OCI-LY7 (cell line): ENCODE measurements at regions not wholly inside any gene's neighbourhood (a gene's known extent, or its start where the extent isn't known, plus 50 kb on each side); places are given as distances from the start of the nearest gene placed in this dataset.
"Not testable (repeated sequence)": the region's sequence is repeated elsewhere in the genome, so short reads cannot be mapped to it uniquely, and the experiment has no call there.

ENCODE experiments used
- BruUV-seq: library from RNA; stranded (reverse); fragments of 400-500 nt; replicated peaks from 2 replicates; lab custom pipeline; 2021; lab: Mats Ljungman, UMichigan
- CTCF ChIA-PET: fragments of 300-600 bp; sonication (Branson Sonifier 250); formaldehyde crosslinking; loops from one replicate; lab custom pipeline; 2022; ENCODE audit warnings: antibody characterized with exemption; ENCODE audit not compliant: unreplicated experiment; lab: Charles Lee
- POLR2A ChIA-PET: fragments of 300-600 bp; sonication (Branson Sonifier 250); formaldehyde crosslinking; loops from one replicate; lab custom pipeline; 2022; ENCODE audit warnings: antibody characterized with exemption; lab: Charles Lee
- DNase-seq: peaks from one replicate; pipeline ENCODE4 v3.0.0-alpha.2; 2015; ENCODE audit warnings: low spot score
- H2AFZ ChIP-seq: fragments of 200-600 bp; sonication (generic), shearing (Covaris generic); 2 replicates; pipeline ENCODE4 v1.6.1; 2014; ENCODE audit warnings: mild to moderate bottlenecking, antibody characterized with exemption, low read length, moderate library complexity
- H3K27ac ChIP-seq: fragments of 200-600 bp; sonication (generic); 2 replicates; pipeline ENCODE4 v1.5.1; 2014; ENCODE audit warnings: mixed run types, low read depth, mild to moderate bottlenecking, moderate library complexity, low read length, inconsistent platforms; ENCODE audit not compliant: poor library complexity, severe bottlenecking
- H3K36me3 ChIP-seq: fragments of 200-600 bp; sonication (generic); 2 replicates; pipeline ENCODE4 v1.6.1; 2014; ENCODE audit warnings: mild to moderate bottlenecking, antibody characterized with exemption, low read length, moderate library complexity, mixed read lengths; ENCODE audit not compliant: insufficient read depth
- H3K4me1 ChIP-seq: fragments of 200-600 bp; sonication (generic); 2 replicates; pipeline ENCODE4 v1.5.1; 2014; ENCODE audit warnings: mild to moderate bottlenecking, low read length; ENCODE audit not compliant: insufficient read depth, poor library complexity, severe bottlenecking
- H3K4me2 ChIP-seq: fragments of 200-600 bp; sonication (generic); 2 replicates; pipeline ENCODE4 v1.6.1; 2014; ENCODE audit warnings: mild to moderate bottlenecking, low read length
- H3K4me3 ChIP-seq: fragments of 200-600 bp; sonication (generic); 2 replicates; pipeline ENCODE4 v1.5.1; 2014; ENCODE audit warnings: mild to moderate bottlenecking, low read depth, low read length; ENCODE audit not compliant: poor library complexity, severe bottlenecking
- H3K79me2 ChIP-seq: fragments of 200-600 bp; sonication (generic); 2 replicates; pipeline ENCODE4 v1.6.1; 2016; ENCODE audit warnings: low read depth, mild to moderate bottlenecking, low read length, moderate library complexity, mixed read lengths; ENCODE audit not compliant: insufficient read depth
- H3K9me2 ChIP-seq: fragments of 200-600 bp; sonication (generic); 2 replicates; pipeline ENCODE4 v1.6.1; 2016; ENCODE audit warnings: mild to moderate bottlenecking, low read length, mixed read lengths; ENCODE audit not compliant: insufficient read depth
- H3K9me3 ChIP-seq: fragments of 200-600 bp; sonication (generic); 2 replicates; pipeline ENCODE4 v1.6.1; 2014; ENCODE audit warnings: mild to moderate bottlenecking, mixed run types, low read length, mixed read lengths
- H4K20me1 ChIP-seq: fragments of 200-600 bp; sonication (generic); 2 replicates; pipeline ENCODE4 v1.6.1; 2014; ENCODE audit warnings: mild to moderate bottlenecking, antibody characterized with exemption, low read length, moderate library complexity, mixed read lengths; ENCODE audit not compliant: insufficient read depth
- CTCF ChIP-seq: fragments of 200-600 bp; sonication (generic); conservative IDR thresholded peaks from 2 replicates; pipeline ENCODE4 v1.5.1; 2014; ENCODE audit warnings: mild to moderate bottlenecking, antibody characterized with exemption, low read length, moderate library complexity, mixed read lengths
- EZH2phosphoT487 ChIP-seq: fragments of 200-600 bp; sonication (generic); IDR thresholded peaks from 2 replicates; pipeline ENCODE4 v1.6.1; 2018; ENCODE audit warnings: low read depth, borderline replicate concordance, mild to moderate bottlenecking, mixed run types, antibody characterized with exemption, low read length, moderate library complexity, mixed read lengths
- intact Hi-C: fragments of 100-400 bp; cut with micrococcal nuclease; formaldehyde crosslinking; loops from one replicate; pipeline ENCODE4 v1.10.0; 2022; ENCODE audit not compliant: unreplicated experiment

DNA sequence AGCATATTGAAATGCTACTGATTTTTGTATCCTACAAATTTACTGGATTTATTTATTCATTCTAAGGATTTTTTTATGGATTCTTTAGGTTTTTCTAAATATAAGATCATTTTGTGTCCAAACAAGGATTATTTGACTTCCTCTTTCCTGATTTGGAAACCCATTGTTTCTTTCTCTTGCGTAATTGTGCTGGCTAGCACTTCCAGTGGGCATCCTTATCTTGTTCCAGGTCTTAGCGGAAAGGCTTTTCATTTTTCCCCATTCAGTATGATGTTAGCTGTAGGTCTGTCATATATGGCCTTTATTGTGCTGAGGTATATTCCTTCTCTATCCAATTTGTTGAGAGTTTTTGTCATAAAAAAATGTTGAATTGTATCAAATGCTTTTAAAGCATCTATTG is 57.2 kb upstream of the RHOJ start:
- no TSS peak for BruUV-seq
- H3K9me3 ChIP-seq = no peaks in the 10 kb centered on the region
- POLR2A ChIA-PET = no interaction called here
- no peak overlapping the region for H2AFZ ChIP-seq
- no peak overlapping the region for H3K4me2 ChIP-seq
- no peaks in the 10 kb centered on the region for H4K20me1 ChIP-seq
- CTCF ChIA-PET = no interaction called here
- no peaks in the 10 kb centered on the region for H3K36me3 ChIP-seq
- TF ChIP-seq CTCF (no peak), EZH2phosphoT487 (no peak)
- no peaks in the 10 kb centered on the region for H3K4me1 ChIP-seq
- intact Hi-C loops = no loop called here
- H3K27ac ChIP-seq = no peak overlapping the region
- H3K79me2 ChIP-seq = no peaks in the 10 kb centered on the region
- H3K4me3 ChIP-seq = no peak overlapping the region
- H3K9me2 ChIP-seq = no peaks in the 10 kb centered on the region
- DNase-seq = no peak

DNA sequence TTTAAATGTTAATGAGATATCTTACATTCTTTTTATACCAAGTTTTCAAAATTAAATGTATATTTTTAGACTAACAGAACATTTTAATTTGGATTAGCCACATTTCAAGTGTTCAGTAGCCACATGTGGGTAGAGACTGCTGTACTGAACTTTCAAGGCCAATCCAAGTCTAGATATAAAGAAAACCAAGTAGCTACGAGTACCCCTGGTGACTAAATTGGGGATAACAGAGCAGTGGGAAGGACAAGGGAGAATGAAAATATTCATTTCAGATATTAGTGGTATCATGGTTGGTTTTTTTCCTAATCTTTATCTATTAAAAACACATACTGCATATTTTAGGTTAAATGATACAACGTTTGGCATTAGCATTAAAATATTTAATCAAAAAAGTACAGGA is 69.4 kb upstream of the RHOJ start:
- intact Hi-C loops = no loop called here
- no peaks in the 10 kb centered on the region for H3K79me2 ChIP-seq
- no peaks in the 10 kb centered on the region for H3K4me1 ChIP-seq
- TF ChIP-seq EZH2phosphoT487 (no peak), CTCF (peak; percentile 49)
- ChIA-PET CTCF (no interaction called here), POLR2A (no interaction called here)
- H3K9me2 ChIP-seq = no peaks in the 10 kb centered on the region
- no peaks in the 10 kb centered on the region for H4K20me1 ChIP-seq
- H3K27ac ChIP-seq = no peak overlapping the region
- H3K9me3 ChIP-seq = no peaks in the 10 kb centered on the region
- BruUV-seq = no TSS peak
- DNase-seq = no peak
- H3K4me2 ChIP-seq = no peak overlapping the region
- no peaks in the 10 kb centered on the region for H3K36me3 ChIP-seq
- no peak overlapping the region for H3K4me3 ChIP-seq
- no peak overlapping the region for H2AFZ ChIP-seq

DNA sequence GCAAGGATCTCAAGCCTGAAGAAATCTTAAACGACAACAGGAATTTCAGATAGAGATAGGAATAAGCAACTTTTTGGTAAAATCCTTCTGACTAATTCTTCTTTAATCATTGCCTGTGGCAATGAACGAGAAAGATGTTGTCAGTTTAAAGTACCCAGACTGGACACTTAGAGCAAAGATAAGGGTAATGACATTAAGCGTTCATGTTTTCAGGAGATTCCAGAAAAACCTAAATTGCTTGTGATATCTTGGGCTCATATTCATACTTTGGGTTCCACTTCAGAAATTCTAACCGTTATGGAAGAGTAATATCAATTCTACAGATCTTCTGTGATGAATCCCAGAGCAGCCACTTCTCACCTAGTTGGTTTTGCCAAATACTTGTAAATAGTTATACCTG is 73.7 kb upstream of the RHOJ start:
- BruUV-seq = no TSS peak

GRCh38 chr14:63106487-63106886 is 61.2 kb upstream of the KCNH5 start:
- H3K4me3 ChIP-seq, H4K20me1 ChIP-seq, H3K9me2 ChIP-seq, H3K36me3 ChIP-seq, intact Hi-C loops, BruUV-seq, H3K4me2 ChIP-seq, H3K4me1 ChIP-seq, H3K27ac ChIP-seq, H3K9me3 ChIP-seq, H3K79me2 ChIP-seq, CTCF ChIA-PET, POLR2A ChIA-PET, H2AFZ ChIP-seq, DNase-seq: not testable (repeated sequence)

More for the DNA sequence above, 73.7 kb upstream of the RHOJ start:
- H3K79me2 ChIP-seq = no peaks in the 10 kb centered on the region
- ChIA-PET CTCF (no interaction called here), POLR2A (interaction anchor here (1.0 kb wide), 1 partner anchor 40 kb away, joined by 3 read pairs; no protein-coding TSS in a partner anchor)
- no peak overlapping the region for H3K4me3 ChIP-seq
- H3K36me3 ChIP-seq = no peaks in the 10 kb centered on the region
- TF ChIP-seq CTCF (no peak), EZH2phosphoT487 (no peak)
- H4K20me1 ChIP-seq = no peaks in the 10 kb centered on the region
- no peak overlapping the region for H3K4me2 ChIP-seq
- no peaks in the 10 kb centered on the region for H3K9me2 ChIP-seq
- H2AFZ ChIP-seq = no peak overlapping the region
- H3K4me1 ChIP-seq = no peaks in the 10 kb centered on the region
- no peaks in the 10 kb centered on the region for H3K9me3 ChIP-seq
- intact Hi-C loops = no loop called here
- DNase-seq = no peak
- H3K27ac ChIP-seq = no peak overlapping the region
